ENCODE measurements at regions not wholly inside any gene's neighbourhood (a gene's known extent, or its start where the extent isn't known, plus 50 kb on each side); places are given as distances from the start of the nearest gene placed in this dataset.

GRCh38 chr5:57675236-57675635 lies 192.6 kb upstream of the ACTBL2 start:
- no peak overlapping the region for H3K27ac ChIP-seq (ENCODE audit: low read depth, low read length)
- peaks cover 6% of the 10 kb centered on the region for H3K4me1 ChIP-seq (ENCODE audit: control insufficient read depth, insufficient read depth, low read length)
- no peak overlapping the region for H3K4me3 ChIP-seq (ENCODE audit: low read length)
- H3K27me3 ChIP-seq (ENCODE audit: control insufficient read depth, insufficient read depth, low read length), result no peaks in the 10 kb centered on the region
- no peaks in the 10 kb centered on the region for H3K36me3 ChIP-seq (ENCODE audit: control insufficient read depth, insufficient read depth, low read length)
- no peak overlapping the region for H3K9ac ChIP-seq (ENCODE audit: low read length)

GRCh38 chr5:57671371-57671770 lies 188.8 kb upstream of the ACTBL2 start:
- no peak overlapping the region for H3K4me3 ChIP-seq (ENCODE audit: low read length)
- H3K27ac ChIP-seq (ENCODE audit: low read depth, low read length), result no peak overlapping the region
- H3K27me3 ChIP-seq (ENCODE audit: control insufficient read depth, insufficient read depth, low read length), result no peaks in the 10 kb centered on the region
- no peaks in the 10 kb centered on the region for H3K36me3 ChIP-seq (ENCODE audit: control insufficient read depth, insufficient read depth, low read length)
- H3K4me1 ChIP-seq (ENCODE audit: control insufficient read depth, insufficient read depth, low read length), result peaks cover 2% of the 10 kb centered on the region
- H3K9ac ChIP-seq (ENCODE audit: low read length), result no peak overlapping the region

- Histone ChIP-seq H3K4me1 (ENCODE audit: control insufficient read depth, insufficient read depth, low read length) (no peaks in the 10 kb centered on the region), H3K9ac (ENCODE audit: low read length) (no peak overlapping the region), H3K27ac (ENCODE audit: low read depth, low read length) (no peak overlapping the region), H3K4me3 (ENCODE audit: low read length) (no peak overlapping the region), H3K36me3 (ENCODE audit: control insufficient read depth, insufficient read depth, low read length) (no peaks in the 10 kb centered on the region), H3K27me3 (ENCODE audit: control insufficient read depth, insufficient read depth, low read length) (no peaks in the 10 kb centered on the region)
Observed at GRCh38 chr5:57666582-57666981, 184.0 kb upstream of the ACTBL2 start.

GRCh38 chr5:57665146-57665936 lies 182.7 kb upstream of the ACTBL2 start:
- Histone ChIP-seq H3K36me3 (ENCODE audit: control insufficient read depth, insufficient read depth, low read length) (no peaks in the 10 kb centered on the region), H3K27ac (ENCODE audit: low read depth, low read length) (no peak overlapping the region), H3K27me3 (ENCODE audit: control insufficient read depth, insufficient read depth, low read length) (no peaks in the 10 kb centered on the region), H3K4me1 (ENCODE audit: control insufficient read depth, insufficient read depth, low read length) (no peaks in the 10 kb centered on the region), H3K9ac (ENCODE audit: low read length) (no peak overlapping the region), H3K4me3 (ENCODE audit: low read length) (no peak overlapping the region)

- H3K4me3 ChIP-seq (ENCODE audit: low read length), result no peak overlapping the region
- no peaks in the 10 kb centered on the region for H3K36me3 ChIP-seq (ENCODE audit: control insufficient read depth, insufficient read depth, low read length)
- H3K27ac ChIP-seq (ENCODE audit: low read depth, low read length), result no peak overlapping the region
- H3K27me3 ChIP-seq (ENCODE audit: control insufficient read depth, insufficient read depth, low read length), result no peaks in the 10 kb centered on the region
- no peak overlapping the region for H3K9ac ChIP-seq (ENCODE audit: low read length)
- no peaks in the 10 kb centered on the region for H3K4me1 ChIP-seq (ENCODE audit: control insufficient read depth, insufficient read depth, low read length)
Observed at GRCh38 chr5:57664700-57665099, 182.1 kb upstream of the ACTBL2 start.

GRCh38 chr5:57663466-57663865 lies 180.9 kb upstream of the ACTBL2 start:
- H3K9ac ChIP-seq (ENCODE audit: low read length), result no peak overlapping the region
- no peak overlapping the region for H3K27ac ChIP-seq (ENCODE audit: low read depth, low read length)
- no peaks in the 10 kb centered on the region for H3K36me3 ChIP-seq (ENCODE audit: control insufficient read depth, insufficient read depth, low read length)
- H3K4me1 ChIP-seq (ENCODE audit: control insufficient read depth, insufficient read depth, low read length), result no peaks in the 10 kb centered on the region
- no peaks in the 10 kb centered on the region for H3K27me3 ChIP-seq (ENCODE audit: control insufficient read depth, insufficient read depth, low read length)
- H3K4me3 ChIP-seq (ENCODE audit: low read length), result no peak overlapping the region

- Histone ChIP-seq H3K4me1 (ENCODE audit: control insufficient read depth, insufficient read depth, low read length) (no peaks in the 10 kb centered on the region), H3K4me3 (ENCODE audit: low read length) (no peak overlapping the region), H3K27ac (ENCODE audit: low read depth, low read length) (no peak overlapping the region), H3K9ac (ENCODE audit: low read length) (no peak overlapping the region), H3K27me3 (ENCODE audit: control insufficient read depth, insufficient read depth, low read length) (no peaks in the 10 kb centered on the region), H3K36me3 (ENCODE audit: control insufficient read depth, insufficient read depth, low read length) (no peaks in the 10 kb centered on the region)
Observed at GRCh38 chr5:57662991-57663390, 180.4 kb upstream of the ACTBL2 start.

GRCh38 chr5:57659886-57660285 lies 177.3 kb upstream of the ACTBL2 start:
- Histone ChIP-seq H3K27ac (ENCODE audit: low read depth, low read length) (no peak overlapping the region), H3K4me1 (ENCODE audit: control insufficient read depth, insufficient read depth, low read length) (no peaks in the 10 kb centered on the region), H3K4me3 (ENCODE audit: low read length) (no peak overlapping the region), H3K36me3 (ENCODE audit: control insufficient read depth, insufficient read depth, low read length) (no peaks in the 10 kb centered on the region), H3K9ac (ENCODE audit: low read length) (no peak overlapping the region), H3K27me3 (ENCODE audit: control insufficient read depth, insufficient read depth, low read length) (no peaks in the 10 kb centered on the region)

GRCh38 chr5:57658018-57658417 lies 175.4 kb upstream of the ACTBL2 start:
- Histone ChIP-seq H3K4me1 (ENCODE audit: control insufficient read depth, insufficient read depth, low read length) (no peaks in the 10 kb centered on the region), H3K27me3 (ENCODE audit: control insufficient read depth, insufficient read depth, low read length) (no peaks in the 10 kb centered on the region), H3K27ac (ENCODE audit: low read depth, low read length) (no peak overlapping the region), H3K9ac (ENCODE audit: low read length) (no peak overlapping the region), H3K4me3 (ENCODE audit: low read length) (no peak overlapping the region), H3K36me3 (ENCODE audit: control insufficient read depth, insufficient read depth, low read length) (no peaks in the 10 kb centered on the region)

GRCh38 chr5:57655228-57655627 lies 172.6 kb upstream of the ACTBL2 start:
- no peak overlapping the region for H3K9ac ChIP-seq (ENCODE audit: low read length)
- H3K4me3 ChIP-seq (ENCODE audit: low read length), result no peak overlapping the region
- H3K27ac ChIP-seq (ENCODE audit: low read depth, low read length), result no peak overlapping the region
- no peaks in the 10 kb centered on the region for H3K4me1 ChIP-seq (ENCODE audit: control insufficient read depth, insufficient read depth, low read length)
- no peaks in the 10 kb centered on the region for H3K36me3 ChIP-seq (ENCODE audit: control insufficient read depth, insufficient read depth, low read length)
- no peaks in the 10 kb centered on the region for H3K27me3 ChIP-seq (ENCODE audit: control insufficient read depth, insufficient read depth, low read length)

- Histone ChIP-seq H3K27ac (ENCODE audit: low read depth, low read length) (no peak overlapping the region), H3K27me3 (ENCODE audit: control insufficient read depth, insufficient read depth, low read length) (no peaks in the 10 kb centered on the region), H3K9ac (ENCODE audit: low read length) (no peak overlapping the region), H3K36me3 (ENCODE audit: control insufficient read depth, insufficient read depth, low read length) (no peaks in the 10 kb centered on the region), H3K4me1 (ENCODE audit: control insufficient read depth, insufficient read depth, low read length) (no peaks in the 10 kb centered on the region), H3K4me3 (ENCODE audit: low read length) (no peak overlapping the region)
Observed at GRCh38 chr5:57653636-57654290, 171.2 kb upstream of the ACTBL2 start.

- Histone ChIP-seq H3K27me3 (ENCODE audit: control insufficient read depth, insufficient read depth, low read length) (no peaks in the 10 kb centered on the region), H3K4me1 (ENCODE audit: control insufficient read depth, insufficient read depth, low read length) (no peaks in the 10 kb centered on the region), H3K27ac (ENCODE audit: low read depth, low read length) (no peak overlapping the region), H3K4me3 (ENCODE audit: low read length) (no peak overlapping the region), H3K9ac (ENCODE audit: low read length) (no peak overlapping the region), H3K36me3 (ENCODE audit: control insufficient read depth, insufficient read depth, low read length) (no peaks in the 10 kb centered on the region)
Observed at GRCh38 chr5:57651127-57651526, 168.5 kb upstream of the ACTBL2 start.
